SK-N-MC (cell line): ENCODE measurements at regions not wholly inside any gene's neighbourhood (a gene's known extent, or its start where the extent isn't known, plus 50 kb on each side); places are given as distances from the start of the nearest gene placed in this dataset.

Source experiments
- DNase-seq: peaks from one replicate; pipeline ENCODE4 v3.0.0-alpha.2; 2011; ENCODE audit warnings: low read depth, low spot score
- H3K27ac ChIP-seq: fragments of 200-600 bp; sonication (generic); 2 replicates; pipeline ENCODE4 v1.5.1; 2016; ENCODE audit warnings: mixed run types
- H3K36me3 ChIP-seq: fragments of 200-600 bp; sonication (generic); 2 replicates; pipeline ENCODE4 v1.6.1; 2017; ENCODE audit warnings: antibody characterized with exemption, low read length, mixed read lengths; ENCODE audit not compliant: insufficient read depth
- H3K4me3 ChIP-seq: fragments of 200-600 bp; sonication (generic); 2 replicates; pipeline ENCODE4 v1.5.1; 2016
- H3K9ac ChIP-seq: fragments of 200-600 bp; sonication (generic); 2 replicates; pipeline ENCODE4 v1.8.0; 2017; ENCODE audit warnings: mixed run types, mixed read lengths; ENCODE audit not compliant: insufficient read length
- H3K9me3 ChIP-seq: fragments of 200-600 bp; sonication (generic); 2 replicates; pipeline ENCODE4 v1.6.1; 2017; ENCODE audit warnings: low read depth, mild to moderate bottlenecking, antibody characterized with exemption, low read length, moderate library complexity, mixed read lengths
- EZH2 ChIP-seq: fragments of 200-600 bp; sonication (generic); IDR thresholded peaks from one replicate; pipeline ENCODE4 v1.6.1; 2017; ENCODE audit warnings: antibody characterized with exemption
- FOXP2 ChIP-seq: optimal IDR thresholded peaks from 2 replicates; pipeline ENCODE3; 2011; ENCODE audit warnings: mild to moderate bottlenecking, moderate library complexity; ENCODE audit not compliant: insufficient read depth; ENCODE audit errors: extremely low read length, control extremely low read depth
- POLR2AphosphoS5 ChIP-seq: IDR thresholded peaks from 2 replicates; pipeline ENCODE4 v1.6.1; 2012; ENCODE audit warnings: mild to moderate bottlenecking, low read depth, low read length, borderline replicate concordance

DNA sequence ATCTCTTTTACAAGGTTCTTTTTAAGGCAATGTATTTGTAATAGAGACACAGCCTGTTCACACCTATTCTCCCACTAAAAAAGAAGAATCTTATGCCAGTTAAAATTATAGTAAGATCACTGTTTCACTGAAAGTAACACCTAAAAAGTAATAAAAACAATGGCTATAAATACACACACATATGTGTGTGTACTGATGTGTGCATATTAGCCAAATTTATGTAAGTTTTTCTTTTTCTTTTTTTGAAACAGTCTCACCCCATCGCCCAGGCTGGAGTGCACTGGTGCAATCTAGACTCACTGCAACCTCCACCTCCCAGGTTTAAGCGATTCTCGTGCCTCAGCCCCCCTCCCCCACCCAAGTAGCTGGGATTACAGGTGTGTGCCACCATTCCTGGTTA, 56.8 kb upstream of the SLC30A10 start:
- DNase-seq = no peak

More for the DNA sequence above, 56.8 kb upstream of the SLC30A10 start:
- Histone ChIP-seq H3K36me3 (peaks cover 65% of the 10 kb centered on the region), H3K9ac (no peak overlapping the region), H3K27ac (no peak overlapping the region), H3K4me3 (no peak overlapping the region), H3K9me3 (no peaks in the 10 kb centered on the region)
- TF ChIP-seq EZH2 (no peak), FOXP2 (no peak), POLR2AphosphoS5 (no peak)
